Prostate gland (tissue), 2 donors: ENCODE measurements at regions not wholly inside any gene's neighbourhood (a gene's known extent, or its start where the extent isn't known, plus 50 kb on each side); places are given as distances from the start of the nearest gene placed in this dataset.

Source experiments
- DNase-seq: peaks from one replicate; pipeline ENCODE4 v3.0.0-alpha.2; 2019; ENCODE audit warnings: low spot score
- H3K27ac ChIP-seq, 2 donors: fragments of 200-600 bp; sonication (generic); 2 replicates each; pipeline ENCODE4 v1.5.1; 2017 to 2019
- H3K27me3 ChIP-seq: fragments of 200-600 bp; sonication (generic); replicated peaks from 2 replicates; pipeline ENCODE4 v1.5.1; 2019; ENCODE audit not compliant: insufficient read depth
- H3K36me3 ChIP-seq, 2 donors: fragments of 200-600 bp; sonication (generic); 1 replicate in 1 of 2; 2 replicates in 1 of 2; pipeline versions ENCODE4 v1.5.1 to v1.8.1; 2017 to 2019
- H3K4me1 ChIP-seq: fragments of 200-600 bp; sonication (generic); replicated peaks from 2 replicates; pipeline ENCODE4 v1.5.1; 2019
- H3K4me3 ChIP-seq, 2 donors: fragments of 200-600 bp; sonication (generic); 2 replicates each; pipeline ENCODE4 v1.5.1; 2017 to 2019
- H3K9me3 ChIP-seq: fragments of 200-600 bp; sonication (generic); 2 replicates; pipeline ENCODE4 v1.5.1; 2017
- CTCF ChIP-seq, 4 experiments: fragments of 200-600 bp in 2 of 4; fragments of 450-650 bp in 2 of 4; sonication (generic) in 2 of 4; IDR thresholded peaks; 1 replicate in 3 of 4; 2 replicates in 1 of 4; pipeline ENCODE4 v1.5.1; 2016 to 2019; ENCODE audit warnings: antibody characterized with exemption in 4 of 4, mild to moderate bottlenecking in 2 of 4, moderate library complexity in 2 of 4
- POLR2A ChIP-seq: fragments of 450-650 bp; IDR thresholded peaks from one replicate; pipeline ENCODE4 v1.6.1; 2016; ENCODE audit warnings: antibody characterized with exemption, mild to moderate bottlenecking
- POLR2AphosphoS5 ChIP-seq: sonication (generic); formaldehyde crosslinking; IDR thresholded peaks from one replicate; pipeline ENCODE4 v1.6.1; 2017; ENCODE audit warnings: antibody characterized with exemption
- WGBS: methylation state at CpG from one replicate; pipeline ENCODE4 v1.1.5; 2018; 5-methylcytosine and 5-hydroxymethylcytosine counted together
- intact Hi-C: fragments of 100-400 bp; cut with DNase I; formaldehyde crosslinking; loops from one replicate; pipeline ENCODE4 v1.14.2; 2022

DNA sequence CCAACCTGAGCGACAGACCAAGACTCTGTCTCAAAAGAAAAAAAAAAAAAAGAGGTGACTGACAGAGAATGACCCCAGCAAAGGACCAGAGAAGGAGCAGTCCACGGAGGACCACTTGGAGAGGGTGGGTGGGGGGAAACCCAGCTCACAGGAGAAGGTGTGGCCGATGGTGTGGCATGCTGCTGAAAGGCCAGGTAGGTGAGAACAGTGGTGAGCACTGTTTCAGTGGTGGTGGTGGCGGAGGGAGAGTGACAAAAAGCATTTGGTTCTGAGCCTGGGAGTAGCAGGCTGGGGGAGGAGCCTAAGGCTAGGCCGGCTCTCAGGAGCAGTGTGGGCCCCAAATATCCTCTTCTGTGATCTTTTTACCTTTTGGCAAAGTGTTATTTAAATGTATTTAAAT lies 63.8 kb downstream of the IRF2BPL start:
- Histone ChIP-seq H3K36me3 (no peaks in the 10 kb centered on the region), H3K4me1 (no peaks in the 10 kb centered on the region), H3K27ac (no peak overlapping the region), H3K9me3 (no peaks in the 10 kb centered on the region), H3K27me3 (no peaks in the 10 kb centered on the region), H3K4me3 (no peak overlapping the region)
- intact Hi-C loops = no loop called here
- WGBS = 56% methylated on average over 5 of the region's 5 CpGs
- TF ChIP-seq POLR2AphosphoS5 = no peak
- TF ChIP-seq POLR2A = no peak
- no peak for DNase-seq

- H3K27ac ChIP-seq = peak overlapping the region; percentile 35 to 89
- intact Hi-C loops = no loop called here
- no peaks in the 10 kb centered on the region for H3K9me3 ChIP-seq
- no peak overlapping the region for H3K4me3 ChIP-seq
- H3K27me3 ChIP-seq = no peaks in the 10 kb centered on the region
- no peaks in the 10 kb centered on the region for H3K4me1 ChIP-seq
- DNase-seq = peak; percentile 45
- TF ChIP-seq CTCF (IDR thresholded peaks at IDR 0.05) (no peak), POLR2AphosphoS5 (peak; percentile 53), POLR2A (no peak)
- H3K36me3 ChIP-seq = no peaks in the 10 kb centered on the region
- WGBS = 74% methylated on average over 3 of the region's 3 CpGs
These were observed 65.1 kb downstream of the IRF2BPL start for GRCh38 chr14:76963372-76963771.

DNA sequence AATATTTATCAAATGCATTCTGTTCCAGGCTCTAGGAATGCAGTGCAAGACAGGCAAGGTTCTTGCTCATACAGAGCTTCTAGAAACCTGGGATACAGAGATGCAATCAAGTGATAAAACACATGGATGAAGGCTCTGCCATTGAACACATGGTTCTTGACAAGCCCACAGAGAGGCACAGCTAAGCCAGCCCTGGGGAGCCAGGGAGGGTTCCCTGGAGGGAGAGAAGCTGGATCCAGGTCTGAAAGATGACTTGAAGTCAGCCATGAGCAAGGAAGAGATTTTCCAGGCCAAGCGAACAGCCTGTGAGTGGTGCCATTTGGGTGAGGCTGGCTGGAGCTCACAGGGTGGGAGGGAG lies 66.2 kb downstream of the IRF2BPL start:
- H3K9me3 ChIP-seq = no peaks in the 10 kb centered on the region
- H3K4me1 ChIP-seq = peaks cover 3% of the 10 kb centered on the region
- no peaks in the 10 kb centered on the region for H3K36me3 ChIP-seq
- no peak for TF ChIP-seq POLR2AphosphoS5
- no peak for TF ChIP-seq POLR2A
- TF ChIP-seq CTCF (IDR thresholded peaks at IDR 0.05) = no peak
- no peaks in the 10 kb centered on the region for H3K27me3 ChIP-seq
- no peak for DNase-seq
- H3K27ac ChIP-seq = peak overlapping the region; percentile 83 to 89
- peak overlapping the region; percentile 22 to 36 for H3K4me3 ChIP-seq
- intact Hi-C loops = no loop called here
- 85% methylated on average over 1 of the region's 1 CpG for WGBS

DNA sequence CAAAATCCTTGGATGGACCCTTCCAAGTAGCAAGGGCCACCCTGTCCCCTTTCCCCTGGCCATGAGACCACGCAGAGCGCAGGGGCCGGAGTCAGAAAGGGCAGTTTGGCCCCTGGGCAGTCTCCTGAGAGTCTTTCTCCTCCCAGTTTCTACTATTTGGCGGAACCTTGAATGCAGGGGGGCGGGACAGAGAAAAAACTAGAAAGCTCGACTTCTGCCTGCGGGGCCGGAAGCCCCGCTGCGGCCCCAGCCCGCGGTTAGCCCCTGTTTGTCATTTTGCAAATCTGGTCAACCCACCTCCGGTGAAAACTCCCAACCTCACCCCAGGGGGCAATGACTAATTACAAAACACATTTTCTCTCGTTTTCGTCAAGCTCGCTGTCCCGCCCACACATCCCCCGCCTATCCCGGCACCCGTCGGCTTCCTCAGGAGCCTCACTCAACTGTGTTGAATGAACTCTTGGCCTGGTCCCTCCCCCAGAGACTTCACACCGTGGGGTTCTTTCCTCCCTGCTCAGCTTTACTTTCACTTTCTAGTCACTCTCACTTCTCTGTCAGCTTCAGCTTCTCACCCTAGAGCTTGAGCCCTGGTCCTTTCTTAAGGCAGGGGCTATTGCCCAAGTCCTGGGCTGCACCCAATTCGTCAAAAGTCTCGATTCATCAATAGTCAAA lies 66.7 kb downstream of the IRF2BPL start:
- TF ChIP-seq POLR2AphosphoS5 = peak; percentile 75
- no peak for TF ChIP-seq CTCF (IDR thresholded peaks at IDR 0.05)
- H3K27me3 ChIP-seq = no peaks in the 10 kb centered on the region
- H3K36me3 ChIP-seq = no peaks in the 10 kb centered on the region
- intact Hi-C loops = no loop called here
- peaks cover 8% of the 10 kb centered on the region for H3K4me1 ChIP-seq
- H3K9me3 ChIP-seq = no peaks in the 10 kb centered on the region
- WGBS = 2% methylated on average over 24 of the region's 24 CpGs
- peak; percentile 66 for DNase-seq
- peak overlapping the region; percentile 83 to 89 for H3K27ac ChIP-seq
- peak overlapping the region; percentile 22 to 36 for H3K4me3 ChIP-seq

DNA sequence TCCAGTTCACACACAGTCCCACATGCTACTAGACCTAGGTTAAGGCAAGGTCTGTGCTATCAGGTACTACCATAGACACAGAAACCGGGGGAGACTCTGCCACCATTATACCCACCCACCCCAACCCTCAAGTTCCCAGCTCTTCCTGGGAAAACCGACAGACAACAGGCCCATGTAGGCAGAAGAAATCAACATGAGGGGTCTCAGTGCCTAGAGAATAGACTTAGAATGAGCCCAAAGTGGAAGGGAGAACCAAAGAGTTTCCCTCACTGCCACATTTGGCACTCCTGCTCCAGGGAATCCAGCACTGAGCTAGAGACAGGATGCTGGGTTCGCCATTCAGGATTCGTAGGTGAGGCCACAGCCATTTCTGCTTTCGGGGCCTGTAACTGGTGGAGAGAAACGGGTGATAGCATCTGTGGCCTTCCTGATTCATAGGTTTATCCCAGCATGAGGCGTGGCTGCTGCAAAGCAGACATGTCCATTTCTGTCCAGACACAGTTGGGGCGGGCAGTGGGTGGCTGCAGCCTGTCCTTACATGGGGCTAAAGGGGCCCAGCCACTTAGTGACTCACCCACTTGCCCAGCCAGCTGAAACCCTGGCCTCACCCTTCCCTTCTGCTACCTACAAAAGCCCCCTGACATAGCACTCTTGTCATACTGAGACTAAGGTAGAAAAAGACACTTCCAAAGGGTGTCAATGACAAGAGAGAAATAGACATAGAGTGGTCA lies 69.4 kb downstream of the IRF2BPL start:
- H3K36me3 ChIP-seq = no peaks in the 10 kb centered on the region
- H3K4me1 ChIP-seq = peaks cover 19% of the 10 kb centered on the region
- no peaks in the 10 kb centered on the region for H3K9me3 ChIP-seq
- no peak overlapping the region for H3K4me3 ChIP-seq
- H3K27me3 ChIP-seq = no peaks in the 10 kb centered on the region
- peak overlapping the region; percentile 34 to 57 for H3K27ac ChIP-seq
- intact Hi-C loops = loop anchor here (2.0 kb wide), 1 partner anchor 68 kb away; no protein-coding TSS in a partner anchor
- WGBS = 58% methylated on average over 8 of the region's 8 CpGs
- DNase-seq = peak; percentile 46
- TF ChIP-seq POLR2A (peak; percentile 16), POLR2AphosphoS5 (peak; percentile 24), CTCF (IDR thresholded peaks at IDR 0.05) (no peak)
